Naive B cell (primary cell): ENCODE measurements at regions not wholly inside any gene's neighbourhood (a gene's known extent, or its start where the extent isn't known, plus 50 kb on each side); places are given as distances from the start of the nearest gene placed in this dataset.
"Not testable (repeated sequence)": the region's sequence is repeated elsewhere in the genome, so short reads cannot be mapped to it uniquely, and the experiment has no call there.

Source experiments
- ATAC-seq, 2 donors: fragments of 150-1000 bp; cut with Tn5 transposase; 2 replicates each; pipeline ENCODE4 v1.10.0; 2021; ENCODE audit warnings: low read depth in 2 of 2, mild to moderate bottlenecking in 2 of 2, moderate library complexity in 2 of 2
- DNase-seq: peaks from one replicate; pipeline ENCODE4 v3.0.0; 2022
- H3K27ac Mint-ChIP-seq, 6 donors: one replicate each; pipeline ENCODE4 v1.8.0; 2020 to 2022; ENCODE audit warnings: mild to moderate bottlenecking in 6 of 6, mixed read lengths in 6 of 6, moderate library complexity in 5 of 6, inconsistent platforms in 2 of 6
- H3K27me3 Mint-ChIP-seq, 3 donors: one replicate each; pipeline ENCODE4 v1.8.0; 2021 to 2022; ENCODE audit warnings: mixed read lengths in 3 of 3, mild to moderate bottlenecking in 1 of 3
- H3K36me3 Mint-ChIP-seq, 2 donors: one replicate each; pipeline ENCODE4 v1.8.0; 2020 to 2022; ENCODE audit warnings: mixed read lengths in 2 of 2, inconsistent platforms in 1 of 2, mild to moderate bottlenecking in 1 of 2
- H3K4me1 Mint-ChIP-seq, 3 donors: one replicate each; pipeline ENCODE4 v1.8.0; 2020 to 2022; ENCODE audit warnings: mixed read lengths in 3 of 3, inconsistent platforms in 1 of 3, mild to moderate bottlenecking in 1 of 3, moderate library complexity in 1 of 3
- H3K4me3 Mint-ChIP-seq, 8 donors: one replicate each; pipeline ENCODE4 v1.8.0; 2020 to 2022; ENCODE audit warnings: mild to moderate bottlenecking in 8 of 8, mixed read lengths in 8 of 8, moderate library complexity in 8 of 8, inconsistent platforms in 2 of 8
- H3K9me3 Mint-ChIP-seq, 7 donors: one replicate each; pipeline ENCODE4 v1.8.0; 2020 to 2022; ENCODE audit warnings: mixed read lengths in 7 of 7, mild to moderate bottlenecking in 5 of 7, inconsistent platforms in 2 of 7, moderate library complexity in 1 of 7

DNA sequence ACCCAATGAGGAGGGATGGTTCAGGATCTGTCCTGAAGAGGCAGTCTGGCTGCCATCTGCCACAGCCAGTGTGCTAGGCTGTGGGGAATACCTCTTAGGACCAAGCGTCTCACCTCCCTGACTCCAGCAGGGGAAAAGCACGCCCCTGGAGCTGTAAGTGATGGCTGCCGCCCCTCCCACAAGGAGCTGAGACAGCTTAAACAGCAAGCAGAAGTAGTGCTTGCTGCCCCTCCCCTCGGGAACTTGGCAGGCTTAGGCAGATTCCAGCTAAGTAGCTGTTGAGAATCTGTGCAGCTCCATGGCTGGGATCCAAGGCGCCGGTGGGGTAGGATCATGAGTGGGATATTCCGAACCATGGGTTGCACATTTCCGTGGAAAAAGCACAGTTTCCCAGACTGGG is 360.4 kb upstream of the MDGA2 start:
- Mint-ChIP-seq H3K9me3 (peaks cover 9 to 32% (median 12%) of the 10 kb centered on the region in 7 donors), H3K27me3 (no peaks in the 10 kb centered on the region), H3K4me3 (no peak overlapping the region), H3K27ac (no peak overlapping the region), H3K36me3 (peaks cover 0 to 6% of the 10 kb centered on the region in 2 donors), H3K4me1 (no peaks in the 10 kb centered on the region)
- DNase-seq = no peak
- no peak for ATAC-seq

DNA sequence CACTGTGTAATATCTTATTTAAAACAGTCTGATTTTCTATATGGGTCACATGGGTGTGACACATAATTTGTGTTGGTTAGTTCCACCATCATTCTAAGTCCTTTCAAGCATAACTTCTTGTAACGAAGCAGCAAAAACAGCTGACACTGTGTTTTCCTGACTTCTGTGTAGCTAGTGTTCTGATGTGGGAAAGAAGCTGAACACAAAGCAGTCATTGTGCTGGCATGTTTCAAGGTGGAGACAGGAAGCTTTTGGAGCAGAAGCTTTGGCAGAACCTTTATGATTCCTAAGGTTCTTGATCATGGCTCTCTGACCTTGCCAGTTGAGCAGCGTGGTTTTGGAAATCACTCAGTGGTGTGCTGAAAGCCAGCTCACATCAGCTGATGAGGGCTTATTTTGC is 351.7 kb upstream of the MDGA2 start:
- Mint-ChIP-seq H3K27ac (no peak overlapping the region), H3K4me1 (no peaks in the 10 kb centered on the region), H3K27me3 (no peaks in the 10 kb centered on the region), H3K9me3 (peaks cover 0 to 8% (median 0%) of the 10 kb centered on the region in 7 donors), H3K4me3 (no peak overlapping the region), H3K36me3 (no peaks in the 10 kb centered on the region)
- ATAC-seq = no peak
- no peak for DNase-seq

DNA sequence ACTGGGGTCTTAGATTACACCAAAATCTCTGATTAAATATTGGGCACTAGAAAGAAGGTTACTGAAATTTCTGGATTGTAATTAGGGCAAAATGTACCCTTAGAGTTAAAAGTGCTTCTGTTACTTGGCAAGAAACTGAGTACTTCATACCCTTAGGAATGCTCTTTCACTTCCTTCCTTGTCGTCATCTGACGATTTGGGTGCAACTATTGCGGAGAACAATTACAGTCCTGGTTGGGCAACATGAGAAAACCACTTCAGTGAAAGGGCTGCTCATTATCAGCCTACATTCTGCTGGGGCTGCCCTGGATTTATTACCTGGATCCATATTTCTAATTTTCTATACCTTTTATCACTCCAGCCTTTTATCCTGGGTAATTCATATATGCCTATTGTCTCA is 348.5 kb upstream of the MDGA2 start:
- no peaks in the 10 kb centered on the region for H3K27me3 Mint-ChIP-seq
- H3K9me3 Mint-ChIP-seq = peaks cover 0 to 4% (median 0%) of the 10 kb centered on the region in 7 donors
- ATAC-seq (no peak), DNase-seq (no peak)
- no peaks in the 10 kb centered on the region for H3K36me3 Mint-ChIP-seq
- H3K4me1 Mint-ChIP-seq = no peaks in the 10 kb centered on the region
- no peak overlapping the region for H3K4me3 Mint-ChIP-seq
- no peak overlapping the region for H3K27ac Mint-ChIP-seq

DNA sequence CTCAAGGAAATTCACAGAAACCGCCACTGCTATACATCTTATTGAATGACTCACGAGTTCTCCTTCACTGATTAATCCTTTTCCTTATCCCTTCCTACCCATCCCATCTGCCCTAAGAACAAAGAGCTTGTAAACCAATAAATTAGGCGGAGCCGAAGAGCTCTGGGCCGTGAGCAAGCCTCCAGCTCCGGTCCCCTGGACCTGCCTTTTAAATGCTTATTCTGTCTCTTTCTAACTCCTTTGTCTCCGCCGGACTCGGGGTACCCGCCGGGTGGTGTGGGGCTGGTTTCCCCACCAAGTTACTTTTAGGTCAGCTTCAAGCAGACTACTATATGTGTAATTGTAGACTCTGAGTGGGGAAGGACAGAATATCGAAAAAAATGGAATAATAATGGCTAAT is 336.1 kb upstream of the MDGA2 start:
- not testable (repeated sequence) for ATAC-seq, H3K27me3 Mint-ChIP-seq, H3K9me3 Mint-ChIP-seq, H3K4me3 Mint-ChIP-seq, DNase-seq, H3K4me1 Mint-ChIP-seq, H3K36me3 Mint-ChIP-seq
- H3K27ac Mint-ChIP-seq = peak overlapping the region in 1 of 6 donors; percentile 7

DNA sequence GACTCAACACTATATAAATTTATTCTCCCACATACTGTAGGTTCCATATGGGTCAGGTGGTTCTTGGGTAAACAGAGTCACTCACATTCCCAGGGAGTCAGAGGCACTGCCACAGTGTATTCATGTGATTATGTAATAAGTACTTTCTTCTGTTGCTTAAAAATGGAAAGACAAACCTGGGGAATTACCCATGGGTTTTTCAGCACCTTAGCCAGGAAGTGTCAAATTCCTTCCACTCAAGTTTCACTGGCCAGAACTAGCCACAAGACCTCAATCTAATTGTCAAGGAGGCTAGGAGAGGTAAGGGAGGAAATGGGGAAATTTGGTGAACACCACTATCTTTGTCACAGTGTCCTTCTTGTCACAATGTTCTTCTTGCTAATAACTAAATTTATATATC is 333.2 kb upstream of the MDGA2 start:
- ATAC-seq (no peak), DNase-seq (no peak)
- H3K9me3 Mint-ChIP-seq = no peaks in the 10 kb centered on the region
- no peaks in the 10 kb centered on the region for H3K27me3 Mint-ChIP-seq
- H3K36me3 Mint-ChIP-seq = no peaks in the 10 kb centered on the region
- no peaks in the 10 kb centered on the region for H3K4me1 Mint-ChIP-seq
- H3K4me3 Mint-ChIP-seq = no peak overlapping the region
- H3K27ac Mint-ChIP-seq = no peak overlapping the region

DNA sequence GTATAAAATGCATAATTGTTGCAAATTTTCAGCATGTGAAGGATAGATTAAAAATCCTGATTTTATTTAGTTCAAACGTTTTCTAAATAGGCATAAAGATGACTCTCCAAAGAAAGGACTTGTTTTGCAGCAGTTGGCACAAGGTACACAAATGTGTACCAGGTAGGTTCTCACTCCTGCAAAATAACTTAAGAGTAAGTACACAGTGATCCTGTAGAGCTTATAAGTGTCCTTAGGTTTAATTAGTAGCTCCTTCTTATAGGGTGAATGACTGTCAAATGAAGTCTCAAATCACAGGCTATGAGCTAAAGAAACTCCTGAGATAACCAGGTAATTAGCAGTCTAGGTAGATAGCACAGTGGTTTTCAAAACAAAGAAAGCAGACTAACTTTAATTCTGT is 330.6 kb upstream of the MDGA2 start:
- H3K36me3 Mint-ChIP-seq = no peaks in the 10 kb centered on the region
- no peak overlapping the region for H3K27ac Mint-ChIP-seq
- H3K9me3 Mint-ChIP-seq = no peaks in the 10 kb centered on the region
- H3K4me3 Mint-ChIP-seq = no peak overlapping the region
- DNase-seq = no peak
- H3K4me1 Mint-ChIP-seq = no peaks in the 10 kb centered on the region
- no peak for ATAC-seq
- no peaks in the 10 kb centered on the region for H3K27me3 Mint-ChIP-seq

DNA sequence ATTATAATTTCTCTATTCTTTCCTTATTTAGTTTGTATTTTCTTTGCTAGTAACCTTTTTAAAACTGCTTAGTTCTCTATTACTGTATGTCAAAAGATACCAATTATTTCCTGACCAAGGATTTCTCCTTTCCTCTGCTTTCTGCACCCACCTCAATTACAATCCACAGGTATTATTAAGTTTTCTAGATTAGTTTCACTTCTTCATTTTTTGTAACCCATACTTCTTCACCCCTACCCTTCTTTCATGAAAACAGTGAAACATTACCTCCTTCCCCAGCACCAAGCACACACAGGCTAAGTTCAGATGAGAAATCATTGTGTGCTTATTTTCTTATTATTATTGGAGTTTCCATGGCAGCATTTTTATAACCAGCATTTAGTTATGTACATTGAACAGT is 318.5 kb upstream of the MDGA2 start:
- DNase-seq (no peak), ATAC-seq (no peak)
- no peak overlapping the region for H3K4me3 Mint-ChIP-seq
- H3K9me3 Mint-ChIP-seq = peaks cover 0 to 8% (median 0%) of the 10 kb centered on the region in 7 donors
- no peaks in the 10 kb centered on the region for H3K27me3 Mint-ChIP-seq
- H3K27ac Mint-ChIP-seq = no peak overlapping the region
- H3K4me1 Mint-ChIP-seq = peaks cover 0 to 5% (median 4%) of the 10 kb centered on the region in 3 donors
- peaks cover 0 to 5% of the 10 kb centered on the region in 2 donors for H3K36me3 Mint-ChIP-seq

DNA sequence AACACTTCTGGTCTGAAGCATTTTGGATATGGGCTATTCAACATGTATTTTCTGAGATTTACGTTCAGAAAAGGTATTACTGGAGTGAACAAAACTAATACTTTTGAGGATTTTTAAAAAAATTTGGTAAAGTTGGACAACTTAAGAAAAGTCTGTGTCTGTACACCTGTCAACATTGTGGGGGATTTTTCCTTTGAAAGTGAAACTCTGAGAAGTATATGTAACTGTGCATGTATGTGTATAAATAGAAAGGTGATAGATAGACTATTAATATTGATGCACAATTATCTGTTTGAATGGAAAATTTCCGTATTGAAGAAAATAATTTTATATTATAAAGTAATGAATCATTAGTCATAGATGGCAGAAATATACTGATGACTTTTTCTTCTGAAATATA is 312.8 kb upstream of the MDGA2 start:
- ATAC-seq = no peak
- Mint-ChIP-seq H3K27ac (no peak overlapping the region), H3K4me3 (no peak overlapping the region), H3K4me1 (no peaks in the 10 kb centered on the region), H3K27me3 (no peaks in the 10 kb centered on the region), H3K9me3 (peaks cover 0 to 3% (median 0%) of the 10 kb centered on the region in 7 donors), H3K36me3 (no peaks in the 10 kb centered on the region)
- no peak for DNase-seq

DNA sequence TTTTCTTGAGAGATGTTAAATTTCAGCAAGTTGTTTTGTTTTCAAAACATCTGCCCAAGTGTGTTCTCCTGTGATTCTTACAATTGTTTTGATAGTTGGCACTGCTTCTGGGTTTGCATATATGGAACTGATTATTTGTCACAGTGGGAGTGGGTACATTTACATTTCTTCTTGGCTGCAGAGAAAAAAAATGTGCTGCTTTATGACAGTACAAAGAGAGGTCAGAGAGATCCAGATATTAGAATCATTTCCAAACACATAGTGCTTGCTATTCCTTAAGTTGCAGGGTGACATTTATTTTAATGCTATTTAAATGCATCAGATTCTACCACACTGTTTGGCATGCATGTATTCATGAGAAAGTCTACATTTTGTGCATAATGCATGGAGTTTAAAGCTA is 303.5 kb upstream of the MDGA2 start:
- no peaks in the 10 kb centered on the region for H3K36me3 Mint-ChIP-seq
- DNase-seq (no peak), ATAC-seq (no peak)
- H3K27ac Mint-ChIP-seq = no peak overlapping the region
- H3K27me3 Mint-ChIP-seq = no peaks in the 10 kb centered on the region
- peaks cover 0 to 2% (median 0%) of the 10 kb centered on the region in 7 donors for H3K9me3 Mint-ChIP-seq
- no peaks in the 10 kb centered on the region for H3K4me1 Mint-ChIP-seq
- no peak overlapping the region for H3K4me3 Mint-ChIP-seq

DNA sequence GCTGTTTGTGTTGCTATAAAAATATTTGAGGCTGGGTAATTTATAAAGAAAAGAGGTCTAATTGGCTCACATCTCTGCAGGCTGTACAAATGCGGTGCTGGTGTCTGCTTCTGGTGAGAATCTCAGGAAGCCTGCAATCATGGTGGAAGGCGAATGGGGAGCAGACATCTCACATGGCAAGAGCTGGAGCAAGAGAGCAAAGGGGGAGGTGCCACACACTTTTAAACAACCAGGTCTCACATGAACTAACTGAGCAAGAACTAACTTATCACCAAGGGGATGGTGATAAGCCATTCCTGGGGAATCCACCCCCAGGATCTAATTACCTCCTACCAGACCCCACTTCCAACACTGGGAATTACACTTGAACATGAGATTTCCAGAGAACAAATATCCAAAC is 300.7 kb upstream of the MDGA2 start:
- Mint-ChIP-seq H3K36me3 (no peaks in the 10 kb centered on the region), H3K4me3 (no peak overlapping the region), H3K4me1 (no peaks in the 10 kb centered on the region), H3K27ac (no peak overlapping the region), H3K9me3 (peaks cover 0 to 9% (median 2%) of the 10 kb centered on the region in 7 donors), H3K27me3 (peaks cover 0 to 12% (median 4%) of the 10 kb centered on the region in 3 donors)
- ATAC-seq = no peak
- no peak for DNase-seq

DNA sequence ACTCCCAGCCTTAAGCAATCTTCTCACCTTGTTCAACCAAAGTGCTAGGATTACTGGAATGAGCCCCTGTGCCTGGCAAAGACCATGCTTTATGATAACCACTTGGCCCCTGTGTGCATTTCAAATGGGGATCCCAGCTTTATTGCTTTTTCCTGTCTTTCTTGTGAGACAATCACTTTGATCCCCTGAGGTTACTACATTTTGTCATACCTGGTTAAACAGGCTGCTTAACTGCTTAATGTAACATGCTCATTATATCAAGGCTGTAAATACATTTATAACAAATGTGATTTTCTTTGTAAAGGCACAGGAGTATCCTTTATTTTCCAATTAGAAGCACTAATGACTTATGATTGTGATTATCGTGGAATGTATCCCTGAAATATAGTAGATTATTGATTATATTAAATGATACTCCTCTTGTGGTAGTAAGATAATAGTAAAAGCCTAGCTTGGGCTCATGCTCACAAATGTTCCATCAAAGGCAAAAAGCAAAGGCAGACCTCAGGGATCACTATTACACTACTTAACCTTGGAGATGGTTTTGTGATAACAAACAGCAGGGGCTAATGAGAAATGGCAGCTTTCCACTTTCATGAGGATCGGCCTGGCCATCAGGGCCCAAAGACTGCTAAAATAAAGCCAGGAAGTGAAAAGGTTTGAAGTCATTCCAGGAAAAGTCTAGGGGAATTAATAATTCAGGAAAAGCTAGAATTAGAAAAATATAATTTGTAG is 290.8 kb upstream of the MDGA2 start:
- no peaks in the 10 kb centered on the region for H3K36me3 Mint-ChIP-seq
- H3K4me3 Mint-ChIP-seq = no peak overlapping the region
- no peaks in the 10 kb centered on the region for H3K27me3 Mint-ChIP-seq
- H3K27ac Mint-ChIP-seq = no peak overlapping the region
- H3K4me1 Mint-ChIP-seq = no peaks in the 10 kb centered on the region
- ATAC-seq (no peak), DNase-seq (no peak)
- H3K9me3 Mint-ChIP-seq = peaks cover 0 to 2% (median 0%) of the 10 kb centered on the region in 7 donors

DNA sequence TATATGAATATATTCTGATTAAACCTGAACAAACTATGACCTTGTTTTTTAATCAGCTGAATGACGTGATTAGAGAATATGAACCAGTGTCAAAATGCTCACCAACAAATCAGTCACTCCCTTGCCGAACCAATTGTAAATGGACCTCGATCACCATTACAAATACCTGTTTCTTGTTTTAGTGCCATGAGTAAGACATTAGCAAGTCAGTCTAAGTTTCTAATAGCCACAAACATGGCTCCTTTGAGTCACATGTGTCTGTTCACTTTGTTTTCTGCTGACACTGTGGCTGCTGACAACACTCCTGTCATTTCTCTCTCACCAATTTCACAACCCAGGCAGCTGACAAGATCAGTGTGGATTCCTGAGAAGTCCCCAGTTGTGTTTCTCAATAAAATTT is 286.2 kb upstream of the MDGA2 start:
- no peak overlapping the region for H3K27ac Mint-ChIP-seq
- no peaks in the 10 kb centered on the region for H3K4me1 Mint-ChIP-seq
- H3K4me3 Mint-ChIP-seq = no peak overlapping the region
- H3K27me3 Mint-ChIP-seq = no peaks in the 10 kb centered on the region
- no peaks in the 10 kb centered on the region for H3K9me3 Mint-ChIP-seq
- DNase-seq = no peak
- H3K36me3 Mint-ChIP-seq = no peaks in the 10 kb centered on the region
- no peak for ATAC-seq

DNA sequence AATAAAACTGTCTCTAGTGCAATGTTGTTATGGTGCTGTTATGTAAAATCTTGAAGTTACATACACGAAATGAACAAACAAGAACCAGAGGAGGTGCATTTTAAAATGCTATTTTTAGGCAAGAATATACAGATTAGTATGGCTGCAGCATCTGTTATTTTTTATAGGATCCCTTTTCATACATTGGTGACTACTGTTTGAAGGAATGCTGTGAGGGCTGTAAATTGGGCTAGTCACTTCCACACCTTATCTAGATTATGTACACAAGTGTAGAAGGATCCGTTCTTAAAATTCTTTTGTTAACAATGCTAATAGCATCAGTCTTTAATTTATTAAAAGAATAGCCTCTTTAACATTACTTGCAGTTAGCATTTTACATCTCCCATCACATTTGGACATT is 284.3 kb upstream of the MDGA2 start:
- no peaks in the 10 kb centered on the region for H3K27me3 Mint-ChIP-seq
- no peaks in the 10 kb centered on the region for H3K36me3 Mint-ChIP-seq
- no peaks in the 10 kb centered on the region for H3K4me1 Mint-ChIP-seq
- H3K9me3 Mint-ChIP-seq = no peaks in the 10 kb centered on the region
- ATAC-seq (no peak), DNase-seq (no peak)
- H3K4me3 Mint-ChIP-seq = no peak overlapping the region
- no peak overlapping the region for H3K27ac Mint-ChIP-seq

DNA sequence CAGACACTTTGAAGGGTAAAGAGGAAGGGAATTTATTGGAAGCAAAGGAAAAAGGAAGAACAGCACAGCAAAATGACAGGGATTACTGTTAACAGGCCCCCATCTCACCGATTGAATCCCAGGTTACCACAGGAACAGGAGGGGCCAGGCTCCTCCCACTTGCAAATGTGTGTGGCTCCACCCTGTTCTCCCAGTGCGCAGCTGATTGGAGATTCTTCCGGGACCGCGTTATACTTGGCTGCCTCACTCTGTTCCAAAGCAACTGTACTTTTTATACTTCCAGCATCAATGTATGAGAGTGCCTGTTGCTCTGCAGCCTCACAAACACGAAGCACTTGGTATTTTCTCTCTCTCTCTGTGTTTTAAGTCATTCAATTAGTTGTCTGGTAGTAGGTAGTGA is 273.6 kb upstream of the MDGA2 start:
- peaks cover 0 to 3% (median 0%) of the 10 kb centered on the region in 3 donors for H3K27me3 Mint-ChIP-seq
- no peak overlapping the region for H3K27ac Mint-ChIP-seq
- H3K9me3 Mint-ChIP-seq = peaks cover 0 to 4% (median 0%) of the 10 kb centered on the region in 7 donors
- H3K36me3 Mint-ChIP-seq = no peaks in the 10 kb centered on the region
- H3K4me3 Mint-ChIP-seq = no peak overlapping the region
- H3K4me1 Mint-ChIP-seq = no peaks in the 10 kb centered on the region
- no peak for ATAC-seq
- DNase-seq = no peak

DNA sequence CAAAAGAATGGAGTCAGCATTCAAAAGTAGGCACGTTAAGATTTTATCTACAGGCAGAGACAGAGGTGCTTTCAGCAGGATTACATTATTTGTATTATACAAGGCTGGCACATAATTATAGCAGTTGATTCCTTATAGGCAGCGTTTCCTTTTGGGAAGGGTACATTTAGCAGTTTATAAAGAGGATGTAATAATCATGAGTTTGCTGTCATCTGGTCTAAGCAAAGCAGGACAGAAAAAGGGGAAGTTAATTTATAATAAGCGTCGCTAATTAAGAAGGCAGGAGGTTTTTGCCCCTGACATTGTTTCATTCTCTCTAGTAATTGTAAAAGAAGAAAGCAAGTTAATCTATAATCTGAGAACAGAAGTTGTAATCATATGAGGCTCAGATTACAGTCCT is 259.9 kb upstream of the MDGA2 start:
- peaks cover 0 to 9% (median 4%) of the 10 kb centered on the region in 3 donors for H3K27me3 Mint-ChIP-seq
- peak; percentile 87 to 91 for ATAC-seq
- peak overlapping the region in 5 of 8 donors; percentile 1 to 58 (median 37) for H3K4me3 Mint-ChIP-seq

More for the DNA sequence above, 259.9 kb upstream of the MDGA2 start:
- Mint-ChIP-seq H3K36me3 (no peaks in the 10 kb centered on the region), H3K4me1 (peaks cover 7 to 24% (median 15%) of the 10 kb centered on the region in 3 donors), H3K27ac (peak overlapping the region in 3 of 6 donors; percentile 14 to 87 (median 23)), H3K9me3 (peaks cover 0 to 1% (median 0%) of the 10 kb centered on the region in 7 donors)
- peak; percentile 14 for DNase-seq
